ENCODE measurements at regions not wholly inside any gene's neighbourhood (a gene's known extent, or its start where the extent isn't known, plus 50 kb on each side); places are given as distances from the start of the nearest gene placed in this dataset.

GRCh38 chr1:170351366-170351946 is 180.5 kb upstream of the GORAB start:
- ATAC-seq: no peak
- intact Hi-C loops (cut with DNase I): no loop called here
- no peaks in the 10 kb centered on the region for H3K36me3 ChIP-seq
- H3K27me3 ChIP-seq: no peaks in the 10 kb centered on the region
- DNase-seq: no peak
- 47% methylated on average over 2 of the region's 2 CpGs for WGBS (ENCODE audit: insufficient coverage, low coverage, low lambda C conversion rate, missing lambda C conversion rate)
- H3K27ac ChIP-seq: no peak overlapping the region
- H3K9me3 ChIP-seq: no peaks in the 10 kb centered on the region
- H3K4me1 ChIP-seq: no peaks in the 10 kb centered on the region
- TF ChIP-seq, protein P1, sequence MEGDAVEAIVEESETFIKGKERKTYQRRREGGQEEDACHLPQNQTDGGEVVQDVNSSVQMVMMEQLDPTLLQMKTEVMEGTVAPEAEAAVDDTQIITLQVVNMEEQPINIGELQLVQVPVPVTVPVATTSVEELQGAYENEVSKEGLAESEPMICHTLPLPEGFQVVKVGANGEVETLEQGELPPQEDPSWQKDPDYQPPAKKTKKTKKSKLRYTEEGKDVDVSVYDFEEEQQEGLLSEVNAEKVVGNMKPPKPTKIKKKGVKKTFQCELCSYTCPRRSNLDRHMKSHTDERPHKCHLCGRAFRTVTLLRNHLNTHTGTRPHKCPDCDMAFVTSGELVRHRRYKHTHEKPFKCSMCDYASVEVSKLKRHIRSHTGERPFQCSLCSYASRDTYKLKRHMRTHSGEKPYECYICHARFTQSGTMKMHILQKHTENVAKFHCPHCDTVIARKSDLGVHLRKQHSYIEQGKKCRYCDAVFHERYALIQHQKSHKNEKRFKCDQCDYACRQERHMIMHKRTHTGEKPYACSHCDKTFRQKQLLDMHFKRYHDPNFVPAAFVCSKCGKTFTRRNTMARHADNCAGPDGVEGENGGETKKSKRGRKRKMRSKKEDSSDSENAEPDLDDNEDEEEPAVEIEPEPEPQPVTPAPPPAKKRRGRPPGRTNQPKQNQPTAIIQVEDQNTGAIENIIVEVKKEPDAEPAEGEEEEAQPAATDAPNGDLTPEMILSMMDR (IDR thresholded peaks at IDR 0.05): no peak
- no peak for TF ChIP-seq POLR2A (IDR thresholded peaks at IDR 0.05)
- H3K4me3 ChIP-seq: no peak overlapping the region

DNA sequence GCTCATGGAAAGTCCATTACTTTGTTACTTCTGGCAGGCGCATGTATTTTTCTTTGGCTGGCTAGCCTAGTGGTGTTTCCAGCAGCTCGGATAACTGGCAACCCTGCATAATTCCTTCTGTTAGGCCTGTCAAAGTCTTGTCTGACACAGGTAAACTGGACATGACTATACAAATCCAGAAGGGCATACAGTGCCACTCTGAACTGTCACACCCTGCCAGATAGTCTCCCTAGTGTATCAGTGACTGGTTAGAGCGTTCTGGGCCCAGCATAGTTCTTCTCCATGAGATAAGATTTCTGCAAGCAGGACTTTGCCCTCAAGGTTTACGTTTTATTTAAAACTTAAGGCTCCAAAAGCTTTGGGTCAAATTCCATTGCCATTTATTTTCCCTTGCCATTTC is 177.7 kb upstream of the GORAB start:
- ATAC-seq (no peak), DNase-seq (no peak)
- WGBS (ENCODE audit: insufficient coverage, low coverage, low lambda C conversion rate, missing lambda C conversion rate): 62% methylated on average over 4 of the region's 4 CpGs
- no peaks in the 10 kb centered on the region for H3K27me3 ChIP-seq
- no peaks in the 10 kb centered on the region for H3K36me3 ChIP-seq
- H3K4me1 ChIP-seq: no peaks in the 10 kb centered on the region
- H3K9me3 ChIP-seq: no peaks in the 10 kb centered on the region
- no peak overlapping the region for H3K27ac ChIP-seq
- H3K4me3 ChIP-seq: no peak overlapping the region
- intact Hi-C loops (cut with DNase I): no loop called here
- no peak for TF ChIP-seq POLR2A (IDR thresholded peaks at IDR 0.05)
- TF ChIP-seq, protein P1 (IDR thresholded peaks at IDR 0.05): no peak

DNA sequence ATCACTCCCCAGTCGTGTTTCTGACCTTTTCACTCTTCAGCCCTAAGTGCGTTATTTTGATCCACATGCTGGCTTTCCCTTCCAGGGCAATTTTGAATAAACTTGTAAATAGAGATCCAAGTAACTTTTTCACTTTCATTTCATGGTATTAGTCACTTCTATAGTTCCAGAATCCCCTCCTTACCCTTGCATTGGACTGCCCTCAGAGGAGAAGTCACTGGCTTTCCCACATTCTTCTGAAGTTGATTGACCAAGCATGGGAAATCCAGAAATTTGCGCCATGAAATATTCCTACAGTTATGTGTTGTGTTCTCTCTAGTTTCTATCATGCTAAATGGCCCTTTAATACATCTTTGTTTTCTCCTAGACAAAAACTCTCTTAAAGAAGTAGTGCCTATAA is 177.3 kb upstream of the GORAB start:
- WGBS (ENCODE audit: insufficient coverage, low coverage, low lambda C conversion rate, missing lambda C conversion rate): 46% methylated on average over 3 of the region's 3 CpGs
- no peak overlapping the region for H3K4me3 ChIP-seq
- TF ChIP-seq POLR2A (IDR thresholded peaks at IDR 0.05): no peak
- TF ChIP-seq, protein P1 (IDR thresholded peaks at IDR 0.05): no peak

DNA sequence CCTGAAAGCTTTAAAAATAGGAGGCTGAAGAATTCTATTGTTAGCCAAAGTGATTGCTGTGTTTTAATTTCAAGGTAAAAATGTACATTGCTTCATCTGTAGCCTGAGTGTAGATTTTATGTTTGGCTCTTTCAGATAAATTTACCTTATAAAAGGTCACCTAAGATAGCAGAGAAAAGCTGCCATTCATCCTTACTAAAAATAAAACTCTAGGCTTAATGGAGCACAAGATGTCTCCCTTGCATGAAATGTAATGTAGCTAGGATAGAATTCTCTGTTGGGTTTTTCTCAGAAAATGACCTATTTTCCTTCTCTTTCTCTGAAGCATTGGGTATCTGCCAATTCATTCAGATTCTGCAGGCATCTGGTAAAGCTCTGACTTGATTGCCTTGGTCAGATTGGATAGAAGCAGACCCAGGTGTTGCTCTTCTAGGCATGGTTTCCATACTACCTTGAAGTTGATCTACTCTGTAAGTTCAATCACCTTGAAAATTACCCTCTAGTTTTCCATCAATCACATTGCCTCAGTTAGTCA is 176.6 kb upstream of the GORAB start:
- H3K27ac ChIP-seq: no peak overlapping the region
- no peaks in the 10 kb centered on the region for H3K9me3 ChIP-seq
- no peak overlapping the region for H3K4me3 ChIP-seq
- no peaks in the 10 kb centered on the region for H3K27me3 ChIP-seq
- no peaks in the 10 kb centered on the region for H3K4me1 ChIP-seq
- no peaks in the 10 kb centered on the region for H3K36me3 ChIP-seq
- intact Hi-C loops (cut with DNase I): no loop called here
- TF ChIP-seq, protein P1 (IDR thresholded peaks at IDR 0.05): no peak
- TF ChIP-seq POLR2A (IDR thresholded peaks at IDR 0.05): no peak
- ATAC-seq (no peak), DNase-seq (no peak)

More for the DNA sequence above, 177.3 kb upstream of the GORAB start:
- DNase-seq: no peak
- Histone ChIP-seq H3K27ac (no peak overlapping the region), H3K9me3 (no peaks in the 10 kb centered on the region), H3K36me3 (no peaks in the 10 kb centered on the region), H3K27me3 (no peaks in the 10 kb centered on the region), H3K4me1 (no peaks in the 10 kb centered on the region)
- intact Hi-C loops (cut with DNase I): no loop called here
- no peak for ATAC-seq

- no peaks in the 10 kb centered on the region for H3K4me1 ChIP-seq
- TF ChIP-seq, protein P1 (IDR thresholded peaks at IDR 0.05): no peak
- no peak for TF ChIP-seq POLR2A (IDR thresholded peaks at IDR 0.05)
- H3K4me3 ChIP-seq: no peak overlapping the region
- intact Hi-C loops (cut with DNase I): no loop called here
- ATAC-seq (no peak), DNase-seq (no peak)
- H3K27ac ChIP-seq: no peak overlapping the region
- no peaks in the 10 kb centered on the region for H3K9me3 ChIP-seq
- H3K27me3 ChIP-seq: no peaks in the 10 kb centered on the region
- H3K36me3 ChIP-seq: no peaks in the 10 kb centered on the region
Observed at GRCh38 chr1:170356585-170356984, 175.4 kb upstream of the GORAB start.

Data from right lobe of liver (tissue), 6 donors.